ENCODE measurements at regions not wholly inside any gene's neighbourhood (a gene's known extent, or its start where the extent isn't known, plus 50 kb on each side); places are given as distances from the start of the nearest gene placed in this dataset.

DNA sequence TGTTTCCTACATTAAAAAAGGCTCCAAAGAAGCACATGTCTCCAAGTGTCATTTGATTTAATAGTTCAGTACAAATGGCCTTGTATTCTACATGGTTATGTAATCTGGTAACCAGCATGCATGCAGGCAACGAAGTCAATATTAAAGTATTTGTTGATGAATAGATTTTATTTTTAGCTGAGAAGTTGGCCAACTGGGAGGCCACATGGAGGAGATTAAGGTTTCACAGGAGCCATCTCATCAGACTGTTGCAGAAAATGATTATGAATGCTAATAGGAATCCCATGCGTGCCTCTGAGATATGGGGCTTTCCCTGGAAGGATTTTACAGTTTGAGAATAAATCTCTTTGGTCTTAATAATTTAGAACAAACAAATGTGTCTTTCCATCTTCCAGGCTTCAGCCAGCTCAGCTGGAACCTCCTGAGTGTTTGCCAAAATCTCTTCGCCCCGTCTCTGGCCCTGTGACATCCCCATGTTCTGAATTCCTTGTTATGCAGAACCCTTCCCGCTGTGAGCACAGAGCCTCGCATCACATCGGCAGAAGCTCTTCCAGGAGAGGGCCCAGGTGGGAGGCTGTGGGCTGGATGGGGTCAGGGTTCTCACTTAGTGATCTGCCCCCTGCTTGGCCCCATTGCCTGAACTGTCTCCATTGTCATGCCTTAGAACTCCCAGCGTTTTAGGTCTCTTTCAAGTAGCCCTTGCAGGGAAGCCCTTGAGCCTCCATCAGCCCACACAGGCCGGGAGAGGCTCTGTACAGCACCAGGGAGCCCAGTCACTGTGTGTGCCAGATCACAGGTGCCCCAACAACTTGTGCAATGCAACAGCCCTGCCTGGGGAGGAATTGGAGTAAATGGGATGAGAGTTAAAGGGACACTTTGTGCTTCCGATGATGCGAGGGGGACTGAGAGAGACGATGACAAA is 190.5 kb upstream of the TWIST2 start:
- DNase-seq, result no peak

DNA sequence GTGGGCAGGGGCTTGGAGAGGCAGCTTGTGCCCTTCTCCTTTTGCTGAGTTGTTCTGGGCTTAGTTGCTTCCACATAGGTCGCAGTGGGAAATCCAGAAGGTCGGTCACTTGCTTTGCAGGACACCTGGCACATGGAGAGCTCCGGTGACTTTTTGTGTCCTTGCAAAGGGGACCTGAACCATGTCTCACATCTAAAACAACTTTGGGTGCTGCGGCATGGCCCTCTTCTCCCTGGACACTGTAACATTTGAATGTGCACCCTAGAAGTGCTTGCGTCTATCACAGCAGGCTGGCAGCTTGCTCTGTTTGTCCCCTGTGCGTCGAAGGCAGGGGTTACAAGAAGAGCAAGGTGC is 189.9 kb upstream of the TWIST2 start:
- DNase-seq, result no peak

DNA sequence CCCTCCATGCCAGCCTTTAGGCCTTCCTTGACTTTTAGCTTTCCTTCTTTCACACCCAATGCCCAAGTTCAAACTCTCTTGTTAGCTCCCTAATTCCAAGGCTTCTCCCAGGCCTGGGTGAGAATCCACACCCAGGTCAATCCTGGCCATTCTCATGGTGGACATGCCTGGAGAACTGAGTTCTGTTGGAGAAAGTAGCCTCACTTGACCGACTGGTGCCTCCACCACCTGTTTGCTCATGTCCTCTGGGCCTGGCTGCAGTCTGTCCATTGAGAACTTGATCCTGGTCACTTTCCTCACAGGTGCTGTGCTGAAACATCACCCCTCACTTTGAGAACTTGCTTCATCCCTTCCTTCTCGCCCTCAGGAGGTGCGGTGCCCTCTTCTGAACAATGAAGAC is 189.1 kb upstream of the TWIST2 start:
- no peak for DNase-seq

DNA sequence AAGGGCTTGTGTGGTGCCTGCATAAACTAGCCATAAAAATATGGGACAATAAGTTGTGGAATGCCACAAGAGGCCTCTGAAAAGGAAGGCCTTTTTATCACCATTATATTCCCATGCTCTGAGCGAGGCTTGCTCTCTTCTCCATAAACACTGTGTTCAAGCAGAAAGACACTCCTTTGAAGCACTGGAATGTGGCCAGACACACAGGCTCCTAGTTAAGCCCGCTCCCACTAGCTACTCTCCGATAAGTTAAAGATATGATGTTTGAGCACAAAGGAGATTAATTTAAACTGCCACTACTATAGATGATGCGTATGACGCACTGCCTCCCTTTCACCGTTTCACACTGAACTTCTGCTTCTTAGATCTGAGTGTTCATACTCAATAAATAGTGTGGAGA is 188.7 kb upstream of the TWIST2 start:
- no peak for DNase-seq

DNA sequence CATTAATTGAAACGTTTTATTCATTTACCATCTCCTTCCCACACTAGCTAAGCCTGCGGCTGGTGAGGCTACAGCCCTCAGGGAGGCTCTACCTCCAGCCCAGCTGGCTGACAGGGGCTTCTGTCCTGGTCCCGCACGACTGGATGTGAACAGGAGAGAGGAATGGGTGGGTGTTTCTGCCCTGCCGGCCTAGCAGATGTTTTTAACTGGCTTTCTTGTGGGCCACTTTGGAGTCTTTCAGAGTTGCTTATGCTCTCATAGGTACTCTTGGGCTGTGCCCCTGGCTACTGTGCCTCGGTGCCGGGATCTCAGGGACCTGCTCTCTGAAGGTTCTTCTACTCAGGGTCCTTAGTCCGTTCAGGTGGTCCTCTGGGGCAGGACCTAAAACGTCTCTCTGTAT is 184.3 kb upstream of the TWIST2 start:
- DNase-seq, result no peak

DNA sequence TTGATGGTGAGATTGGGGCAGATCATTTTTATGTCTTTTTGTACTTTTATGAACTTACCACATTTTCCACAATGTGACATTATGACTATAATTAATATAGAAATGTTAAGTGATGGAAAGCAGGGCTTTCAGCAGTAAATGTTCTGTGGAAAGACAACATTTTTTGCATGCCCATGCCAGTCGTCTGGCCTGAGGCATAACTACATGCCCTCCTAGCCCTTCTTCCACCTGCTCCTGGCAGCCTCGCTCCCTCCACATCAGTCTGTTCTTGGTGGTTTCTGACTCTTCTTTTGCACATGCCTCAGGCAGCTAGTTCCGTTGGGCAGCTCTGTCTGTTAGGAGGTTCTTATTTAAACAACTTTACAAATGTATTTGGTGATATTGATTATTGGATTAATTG is 182.0 kb upstream of the TWIST2 start:
- no peak for DNase-seq

DNA sequence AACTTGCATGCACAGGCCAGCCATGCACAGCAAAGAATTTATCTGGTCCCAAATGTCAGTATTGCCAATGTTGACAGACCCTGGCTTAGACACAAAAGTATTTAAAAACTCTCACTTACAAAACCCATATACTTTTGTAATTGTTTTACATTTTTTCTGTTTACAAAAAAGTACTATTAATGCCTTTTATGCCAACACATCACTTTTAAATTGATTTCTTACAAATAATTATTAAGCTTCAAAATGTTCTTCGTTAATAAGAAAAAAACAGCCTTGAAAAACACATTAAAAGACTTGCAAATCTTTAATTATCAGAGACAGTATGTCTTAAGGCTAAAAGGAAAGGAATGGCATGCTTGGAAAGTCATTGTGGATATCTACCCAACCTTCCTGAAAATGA is 181.3 kb upstream of the TWIST2 start:
- no peak for DNase-seq

DNA sequence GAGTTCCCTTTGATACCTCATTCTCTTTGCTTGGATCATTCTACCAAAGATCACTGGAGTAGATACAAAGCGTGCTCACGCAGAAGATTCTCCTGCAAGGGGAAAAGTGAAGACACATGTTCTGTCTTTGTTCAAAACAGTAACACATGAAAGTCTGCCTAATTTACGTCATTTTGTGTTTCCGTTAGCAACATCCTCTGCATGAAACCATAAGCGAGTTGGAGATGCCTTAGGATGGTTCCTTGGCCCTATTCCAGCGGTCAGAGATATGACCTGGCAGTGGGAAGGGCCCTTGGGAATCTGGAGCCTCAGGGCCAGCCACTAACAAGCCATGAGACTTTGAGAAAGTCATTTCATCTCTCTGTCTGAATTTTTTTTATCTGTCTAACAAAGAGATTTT is 180.9 kb upstream of the TWIST2 start:
- no peak for DNase-seq

DNA sequence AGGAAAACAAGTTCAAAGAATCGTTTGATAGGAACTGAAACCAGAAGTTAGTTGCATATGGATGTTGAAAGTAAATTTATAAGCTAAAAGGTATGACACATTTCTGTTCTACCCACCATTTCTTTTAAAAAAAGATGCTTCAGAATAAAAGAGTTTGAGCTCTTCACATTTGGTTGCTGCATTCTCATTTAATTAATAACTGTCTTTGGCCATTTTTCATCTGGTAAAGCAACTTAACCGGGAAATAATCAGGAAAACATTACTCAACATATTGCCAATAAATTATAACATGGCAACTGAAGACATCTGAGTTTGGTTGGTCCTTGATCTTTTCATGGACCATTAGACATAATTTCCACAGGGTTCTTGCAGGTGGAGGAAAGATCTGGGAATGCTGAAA is 180.2 kb upstream of the TWIST2 start:
- no peak for DNase-seq

DNA sequence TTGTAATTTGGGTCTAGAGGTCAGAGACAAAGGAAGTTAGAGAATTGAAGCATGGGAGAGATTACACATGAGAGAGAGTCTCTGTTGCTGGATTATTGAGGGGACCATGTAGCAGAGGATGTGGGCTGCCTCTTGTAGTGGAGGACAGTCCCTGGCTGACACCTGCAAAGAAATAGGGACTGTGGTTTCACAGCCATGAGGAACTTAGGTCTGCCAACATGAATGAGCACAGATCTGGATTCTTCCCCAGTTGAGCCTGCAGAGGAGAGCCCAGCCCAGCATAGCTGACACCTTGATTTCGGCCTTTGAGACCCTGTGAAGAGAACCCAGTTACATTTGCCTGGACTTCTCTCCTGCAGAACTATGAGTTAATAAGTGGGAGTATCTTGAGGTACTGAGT is 179.5 kb upstream of the TWIST2 start:
- DNase-seq, result no peak

DNA sequence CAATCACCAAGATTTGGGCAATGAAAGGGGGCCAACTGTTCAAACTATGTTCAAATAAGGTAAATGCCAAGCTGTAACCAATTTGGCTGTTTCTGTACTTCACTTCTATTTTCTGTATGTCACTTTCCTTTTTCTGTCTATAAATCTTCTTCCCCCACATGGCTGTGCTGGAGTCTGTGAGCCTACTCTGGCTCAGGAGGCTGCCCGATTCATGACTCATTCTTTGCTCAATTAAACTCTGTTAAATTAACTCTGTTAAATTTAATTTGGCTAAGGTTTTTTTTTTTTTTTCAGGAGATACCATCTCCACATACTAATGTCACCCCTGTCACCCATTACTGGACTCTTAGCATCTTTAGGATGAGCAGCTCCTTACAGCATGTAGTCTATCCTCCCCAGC is 178.8 kb upstream of the TWIST2 start:
- DNase-seq, result no peak

DNA sequence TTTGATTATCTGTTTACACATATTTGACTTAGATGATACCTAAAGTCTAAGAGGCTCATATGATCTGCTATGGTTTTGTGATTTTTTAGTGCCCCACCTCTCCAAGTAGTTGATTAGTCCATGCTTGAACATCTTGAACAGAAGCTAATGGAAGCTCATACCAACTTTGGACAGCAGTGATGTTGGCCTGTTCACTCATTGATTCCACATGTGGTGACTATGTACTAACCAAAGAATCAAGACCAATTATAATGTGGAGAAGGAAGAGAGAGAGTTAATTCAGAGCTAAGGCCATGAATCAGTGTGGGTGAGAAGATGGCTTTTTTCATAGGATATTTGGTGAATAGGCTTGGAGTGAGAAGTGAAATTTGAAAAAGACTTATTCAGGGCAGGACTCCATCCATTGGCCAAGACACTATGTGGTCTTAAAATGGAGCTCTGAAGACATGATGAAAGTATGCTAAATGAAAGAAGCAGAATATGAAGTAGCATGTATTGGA is 178.3 kb upstream of the TWIST2 start:
- DNase-seq, result no peak

DNA sequence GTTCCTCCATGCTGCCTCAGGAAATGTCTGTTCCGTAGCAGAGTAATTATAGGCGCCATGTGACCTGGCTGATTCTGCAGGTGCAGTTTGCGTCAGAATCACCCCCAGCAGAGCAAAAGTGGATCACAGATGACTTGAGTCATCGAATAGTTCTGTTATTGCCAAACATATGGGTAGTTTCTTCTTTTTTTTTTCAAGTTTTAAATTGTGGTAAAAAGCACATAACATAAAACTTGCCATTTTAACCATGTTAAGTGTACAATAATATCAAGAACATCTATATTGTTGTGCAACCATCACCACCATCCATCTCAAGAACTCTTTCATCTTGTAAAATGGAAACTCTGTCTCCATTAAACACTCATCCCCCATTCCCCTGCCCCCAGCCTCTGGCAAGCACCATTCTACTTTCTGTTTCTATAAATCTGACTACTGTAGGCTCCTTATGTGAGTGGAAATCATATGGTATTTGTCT is 177.7 kb upstream of the TWIST2 start:
- DNase-seq, result no peak

DNA sequence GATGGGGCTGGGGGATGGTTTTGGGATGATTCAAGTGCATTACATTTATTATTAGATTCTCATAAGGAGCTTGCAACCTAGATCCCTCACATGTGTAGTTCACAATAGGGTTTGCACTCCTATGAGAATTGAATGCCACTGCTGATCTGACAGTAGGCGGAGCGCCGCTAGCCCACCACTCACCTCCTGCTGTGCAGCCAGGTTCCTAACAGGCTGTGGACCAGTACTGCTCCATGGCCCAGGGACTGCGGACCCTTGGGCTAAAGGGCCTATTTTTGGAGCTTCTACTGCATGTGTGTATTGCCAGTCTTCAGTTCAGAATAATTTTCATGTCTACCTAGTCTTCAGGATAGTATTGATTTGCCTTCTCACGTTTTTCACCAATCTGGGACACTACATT is 165.3 kb upstream of the TWIST2 start:
- no peak for DNase-seq

DNA sequence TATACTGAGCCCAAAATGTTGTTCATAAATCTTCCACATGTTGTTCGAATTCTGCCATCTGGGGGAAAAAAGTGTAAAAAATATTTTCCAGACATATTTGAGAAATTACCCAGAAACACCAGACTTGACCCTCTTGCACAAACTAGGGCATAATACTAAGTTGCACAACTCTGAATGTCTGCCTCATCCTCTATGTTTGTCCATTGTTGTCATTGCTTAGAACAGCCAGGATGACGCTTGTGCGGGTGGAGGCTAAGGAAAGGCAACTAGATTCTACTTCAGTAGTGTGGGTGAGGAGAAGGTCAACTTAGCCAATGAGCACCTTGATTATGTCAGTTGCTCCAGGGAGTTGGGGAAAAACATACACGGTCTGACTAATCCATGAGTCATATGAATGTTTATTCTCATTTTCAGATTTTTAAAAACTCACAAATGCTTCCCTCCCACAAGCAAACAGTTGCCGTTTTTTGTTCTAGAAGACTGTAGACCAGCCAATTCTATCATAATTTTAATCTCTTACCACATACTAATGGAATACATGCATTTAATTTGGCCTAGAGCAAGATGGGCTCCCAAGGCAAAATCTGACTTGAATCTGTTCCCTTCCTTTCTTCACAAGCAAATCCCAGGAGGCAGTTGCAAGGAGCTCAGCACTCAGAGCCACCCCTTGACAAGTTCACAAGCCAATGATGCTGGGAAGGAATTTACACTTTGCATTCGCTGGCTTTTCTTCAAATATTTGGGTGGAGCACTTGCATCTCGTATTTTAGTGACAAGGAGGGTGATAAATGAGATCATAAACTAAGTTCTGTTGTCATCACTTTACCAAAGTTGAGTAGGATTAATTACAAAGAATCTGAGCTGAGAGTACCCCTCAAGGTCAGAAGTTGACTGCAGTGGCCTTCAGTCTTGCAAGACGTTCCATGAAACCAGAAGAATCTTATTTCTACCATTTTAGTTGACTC is 163.2 kb upstream of the TWIST2 start:
- DNase-seq, result no peak

DNA sequence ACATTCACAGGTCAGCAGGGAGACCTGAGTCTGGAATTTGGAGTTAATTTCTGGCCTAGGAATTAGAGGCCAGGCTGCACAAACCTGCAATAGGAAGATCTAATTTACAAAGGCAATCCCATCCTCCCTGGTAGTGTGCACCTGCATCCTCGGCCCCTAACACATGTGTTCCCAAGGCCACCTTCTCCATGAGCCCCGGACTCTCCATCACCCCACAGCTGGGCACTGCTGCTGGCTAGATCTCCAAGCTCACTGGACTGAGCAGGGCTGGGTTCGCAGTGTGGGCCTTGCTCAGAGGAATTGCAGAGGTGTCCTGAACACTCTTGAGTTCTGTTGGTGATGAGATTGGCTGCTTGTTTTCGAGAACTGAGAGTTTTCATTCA is 162.6 kb upstream of the TWIST2 start:
- no peak for DNase-seq

DNA sequence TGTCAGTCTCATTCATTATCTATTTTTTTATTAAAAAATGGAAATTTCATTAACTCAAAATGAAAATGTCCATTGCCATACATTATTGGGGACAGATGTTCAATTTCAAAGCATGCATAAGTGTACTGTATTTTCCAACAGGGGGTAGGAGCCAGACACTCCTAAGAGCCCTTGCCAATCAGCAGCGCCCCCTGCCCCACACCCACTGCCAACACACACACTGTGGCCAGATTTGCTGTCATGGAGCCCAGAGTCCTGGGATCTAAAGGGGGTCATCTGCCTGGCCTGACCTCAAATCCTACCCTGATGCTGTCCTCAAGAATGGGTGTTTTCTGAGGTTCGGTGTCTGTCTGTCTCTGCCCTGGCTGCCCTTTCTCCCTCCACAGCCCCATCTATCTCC is 162.2 kb upstream of the TWIST2 start:
- no peak for DNase-seq

DNA sequence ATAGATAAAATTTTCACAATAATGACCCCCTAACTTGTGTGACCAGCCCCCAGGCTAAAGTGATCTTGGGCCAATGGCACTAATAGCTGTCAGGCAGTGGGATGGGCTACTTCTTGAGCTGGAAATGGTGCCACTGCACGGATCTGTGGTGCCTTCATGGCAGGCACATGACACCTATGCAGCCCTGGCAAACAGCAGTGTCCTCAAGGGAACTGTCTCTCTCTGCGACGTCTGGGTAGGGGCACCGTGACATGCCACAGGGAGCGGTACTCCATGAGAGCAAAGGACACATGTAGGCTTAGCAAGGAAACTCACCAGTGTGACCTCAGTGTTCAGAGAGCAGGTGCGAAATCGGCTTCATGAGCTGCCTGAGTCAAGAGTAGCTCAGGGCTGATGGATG is 161.7 kb upstream of the TWIST2 start:
- DNase-seq, result no peak

DNA sequence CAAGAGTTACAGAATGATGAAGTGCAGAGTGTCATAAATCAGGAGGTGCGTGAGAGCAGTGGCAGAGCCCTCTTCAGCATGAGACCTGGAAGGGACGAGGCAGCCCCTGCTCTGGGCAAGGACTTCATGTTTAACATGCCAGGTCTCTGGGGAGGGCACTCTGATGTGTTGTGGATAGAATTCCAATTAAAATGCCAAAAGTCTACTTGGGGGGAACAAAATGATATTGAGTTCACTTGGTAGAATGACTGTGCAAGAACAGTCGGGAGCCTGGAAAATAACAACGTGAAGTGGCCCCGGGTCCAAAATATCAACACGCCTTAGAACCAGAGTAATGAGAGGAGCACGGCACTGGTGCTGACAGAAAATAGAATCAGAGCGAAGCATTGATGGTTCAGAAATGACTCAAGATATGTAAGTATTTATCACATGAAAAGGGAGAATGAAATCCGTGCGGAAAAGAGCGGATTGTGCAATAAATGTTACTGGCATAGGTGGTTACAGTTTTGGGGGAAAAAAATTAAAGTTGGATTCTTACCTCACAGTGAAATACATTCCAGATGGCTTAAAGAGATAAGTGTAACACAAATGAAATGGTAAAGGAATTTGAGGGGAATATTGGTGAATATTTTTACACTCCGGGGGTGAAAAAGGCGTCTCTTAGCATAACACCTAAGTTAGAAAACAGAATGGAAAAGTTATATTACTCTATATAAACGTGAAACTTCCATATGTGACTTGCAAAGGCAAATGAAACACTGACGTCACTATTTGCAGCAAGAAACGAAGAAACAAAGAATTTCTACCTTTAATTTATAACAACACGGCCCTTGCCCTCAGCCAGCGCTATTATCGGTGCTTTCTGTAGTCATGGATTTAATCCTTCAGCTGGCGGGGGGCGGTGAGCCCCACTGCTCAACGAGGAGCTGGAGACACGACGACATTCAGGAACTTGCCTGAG is 159.4 kb upstream of the TWIST2 start:
- DNase-seq, result no peak

DNA sequence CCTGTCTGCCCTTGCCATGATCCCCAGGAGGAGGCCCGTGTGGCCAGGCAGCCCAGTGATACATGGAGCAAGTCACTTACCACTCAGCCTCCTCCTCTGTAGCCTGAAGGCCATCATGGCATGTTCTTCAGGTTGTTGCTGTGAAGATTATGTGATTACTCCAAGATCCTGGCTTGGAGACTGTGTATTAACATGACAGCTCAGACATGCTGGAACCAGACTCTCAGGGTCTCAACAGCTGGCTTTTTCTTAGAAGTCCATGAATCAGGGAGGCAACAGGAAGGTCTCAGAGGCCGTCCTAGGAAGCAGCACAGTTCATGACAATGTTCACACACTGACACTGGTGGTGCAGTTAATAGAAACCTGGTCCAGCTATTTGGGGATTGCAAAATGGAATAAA is 158.6 kb upstream of the TWIST2 start:
- DNase-seq, result no peak

DNA sequence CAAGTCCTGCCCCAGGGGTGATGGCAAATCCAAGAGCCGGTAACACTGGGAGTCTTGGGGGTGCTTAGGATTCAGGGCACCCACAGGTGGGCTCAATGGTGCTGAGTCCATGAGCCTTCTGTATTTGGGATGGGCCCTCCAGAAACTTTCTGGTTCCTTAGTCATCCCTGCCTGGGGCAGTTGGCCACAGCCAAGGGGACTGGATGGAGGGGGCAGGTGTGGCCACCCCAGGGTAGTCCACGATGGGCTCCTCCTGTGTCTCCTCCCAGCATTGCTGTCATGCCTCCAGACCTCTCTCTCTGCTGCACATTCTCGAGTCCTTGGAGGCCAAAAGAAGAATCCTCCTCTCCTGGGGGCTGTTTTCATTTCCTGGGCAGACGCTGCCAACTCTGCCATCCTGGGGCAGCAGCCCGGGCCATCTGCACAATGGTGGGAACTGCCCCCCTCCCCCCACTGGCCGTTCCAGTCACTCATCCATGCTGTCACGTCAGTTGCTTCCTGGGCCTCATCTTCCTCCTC is 158.0 kb upstream of the TWIST2 start:
- DNase-seq, result no peak

DNA sequence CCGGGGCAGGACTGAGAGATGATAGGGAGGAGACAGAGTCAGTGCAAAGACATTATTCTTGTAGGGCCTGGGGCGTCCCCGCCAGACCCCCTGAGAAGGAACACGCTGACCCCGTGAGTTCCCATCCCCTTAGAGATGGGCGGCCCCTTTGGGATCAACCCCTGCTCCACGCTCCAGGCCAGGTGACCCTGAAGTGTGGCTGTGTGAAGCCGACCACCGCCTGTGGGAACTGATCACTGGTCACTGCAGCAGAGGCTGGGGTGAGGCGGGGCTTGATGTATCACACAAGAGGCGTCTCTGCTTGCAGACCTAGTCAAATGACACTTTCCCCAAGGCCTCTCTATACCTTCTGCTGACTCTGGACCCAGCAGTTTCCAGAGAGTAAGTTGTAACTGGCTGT is 157.4 kb upstream of the TWIST2 start:
- DNase-seq, result no peak

Data from CD4-positive, alpha-beta T cell treated with Interferon alpha-2 for 1 hour (primary cell).